Stimulated activated CD4-positive, alpha-beta T cell treated with anti-CD3 and anti-CD28 coated beads, Interleukin-1b, Interleukin-23, amount 100 ng/mL, for 48 hours (primary cell): ENCODE measurements at regions not wholly inside any gene's neighbourhood (a gene's known extent, or its start where the extent isn't known, plus 50 kb on each side); places are given as distances from the start of the nearest gene placed in this dataset.

Experiments
- DNase-seq: peaks from one replicate; pipeline ENCODE4 v3.0.0-alpha.2; 2020

GRCh38 chr11:131309776-131310175, 60.6 kb upstream of the NTM start:
- DNase-seq, result no peak

- no peak for DNase-seq
These were observed 58.5 kb upstream of the NTM start for GRCh38 chr11:131311776-131312514.
